HCT116 (cell line): ENCODE measurements at regions not wholly inside any gene's neighbourhood (a gene's known extent, or its start where the extent isn't known, plus 50 kb on each side); places are given as distances from the start of the nearest gene placed in this dataset.

Experiments used
- ATAC-seq: fragments of 200-7000 bp; cut with Tn5 transposase; 2 replicates; pipeline ENCODE4 v1.9.1; 2020; ENCODE audit warnings: mild to moderate bottlenecking, moderate library complexity
- BruUV-seq: library from RNA; stranded (reverse); fragments of 400-500 nt; replicated peaks from 2 replicates; lab custom pipeline; 2021; lab: Mats Ljungman, UMichigan
- CTCF ChIA-PET: fragments of 300-600 bp; sonication (Branson Sonifier 250); formaldehyde crosslinking; loops from one replicate; lab custom pipeline; 2021; ENCODE audit warnings: antibody characterized with exemption; lab: Charles Lee
- POLR2A ChIA-PET: fragments of 300-600, 350-600 bp; sonication (Branson Sonifier 250); formaldehyde crosslinking; loops from one replicate; lab custom pipeline; 2021; ENCODE audit warnings: antibody characterized with exemption; lab: Charles Lee
- RAD21 ChIA-PET, 2 experiments: fragments of 300-600 bp; sonication (Branson Sonifier 250); formaldehyde crosslinking; loops; one replicate each; lab custom pipeline; 2023; ENCODE audit warnings: low total read pairs in 2 of 2; ENCODE audit not compliant: uncharacterized antibody in 2 of 2, unreplicated experiment in 2 of 2, low non-redundant PET in 1 of 2; lab: Charles Lee
- DNase-seq: peaks from one replicate; pipeline ENCODE4 v3.0.0-alpha.2; 2010; ENCODE audit warnings: low read depth, low spot score
- H2AFZ ChIP-seq: fragments of 200-600 bp; shearing (Covaris generic), sonication (generic); 2 replicates; pipeline ENCODE4 v1.6.1; 2017; ENCODE audit warnings: low read depth, mixed run types, mixed read lengths, antibody characterized with exemption, low read length; ENCODE audit not compliant: poor library complexity, severe bottlenecking
- H3K27ac ChIP-seq: 2 replicates; pipeline ENCODE4 v1.5.1; 2012; ENCODE audit warnings: low read depth, low read length
- H3K27me3 ChIP-seq: fragments of 200-600 bp; sonication (generic); 2 replicates; pipeline ENCODE4 v1.6.1; 2016; ENCODE audit warnings: mixed run types, low read length, mixed read lengths; ENCODE audit not compliant: insufficient read depth
- H3K36me3 ChIP-seq, 2 experiments: fragments of 200-500 bp in 1 of 2; fragments of 200-600 bp in 1 of 2; sonication (Bioruptor generic) in 1 of 2; sonication (generic) in 1 of 2; 2 replicates each; pipeline versions ENCODE4 v1.5.1 to v1.6.1; 2014 to 2016; ENCODE audit warnings: low read length in 2 of 2, inconsistent platforms in 1 of 2, mixed read lengths in 1 of 2, mixed run types in 1 of 2; ENCODE audit not compliant: insufficient read depth in 2 of 2, control insufficient read depth in 1 of 2
- H3K4me1 ChIP-seq, 2 experiments: fragments of 200-600 bp in 1 of 2; sonication (generic) in 1 of 2; 2 replicates each; pipeline versions ENCODE4 v1.5.1 to v1.6.1; 2012 to 2017; ENCODE audit warnings: low read length in 2 of 2, inconsistent platforms in 1 of 2, mild to moderate bottlenecking in 1 of 2, mixed read lengths in 1 of 2, mixed run types in 1 of 2, moderate library complexity in 1 of 2; ENCODE audit not compliant: insufficient read depth in 2 of 2, control insufficient read depth in 1 of 2
- H3K4me2 ChIP-seq: fragments of 200-600 bp; sonication (generic); 2 replicates; pipeline ENCODE4 v1.6.1; 2017; ENCODE audit warnings: mixed run types, low read length, mixed read lengths
- H3K4me3 ChIP-seq, 2 experiments: fragments of 200-600 bp in 1 of 2; sonication (generic) in 1 of 2; replicated peaks in 1 of 2; 2 replicates each; pipeline ENCODE4 v1.5.1; 2011 to 2016; ENCODE audit warnings: low read length in 2 of 2, control low read depth in 1 of 2, low read depth in 1 of 2, mild to moderate bottlenecking in 1 of 2, mixed read lengths in 1 of 2, mixed run types in 1 of 2
- H3K79me2 ChIP-seq: fragments of 200-600 bp; sonication (generic); 2 replicates; pipeline ENCODE4 v1.6.1; 2017; ENCODE audit warnings: mild to moderate bottlenecking, mixed run types, low read length, moderate library complexity, mixed read lengths; ENCODE audit not compliant: insufficient read depth
- H3K9ac ChIP-seq: fragments of 200-600 bp; sonication (generic); 2 replicates; pipeline ENCODE4 v1.6.1; 2016; ENCODE audit warnings: low read length, mixed read lengths
- H3K9me2 ChIP-seq: fragments of 200-600 bp; sonication (generic), shearing (Covaris generic); 2 replicates; pipeline ENCODE4 v1.6.1; 2017; ENCODE audit warnings: mixed run types, mild to moderate bottlenecking, moderate library complexity; ENCODE audit not compliant: insufficient read depth
- H3K9me3 ChIP-seq, 2 experiments: fragments of 200-500 bp in 1 of 2; fragments of 200-600 bp in 1 of 2; sonication (Bioruptor generic) in 1 of 2; sonication (generic) in 1 of 2; 2 replicates each; pipeline ENCODE4 v1.6.1; 2014 to 2017; ENCODE audit warnings: low read length in 2 of 2, mixed read lengths in 2 of 2, inconsistent platforms in 1 of 2, low read depth in 1 of 2, mild to moderate bottlenecking in 1 of 2, mixed run types in 1 of 2, moderate library complexity in 1 of 2; ENCODE audit not compliant: control insufficient read depth in 1 of 2, insufficient read depth in 1 of 2
- H4K20me1 ChIP-seq: fragments of 200-600 bp; sonication (generic), shearing (Covaris generic); 2 replicates; pipeline ENCODE4 v1.6.1; 2017; ENCODE audit warnings: mixed run types, mild to moderate bottlenecking, moderate library complexity; ENCODE audit not compliant: insufficient read depth
- CTCF ChIP-seq, 3 experiments: fragments of 200-600 bp in 1 of 3; sonication (generic) in 1 of 3; IDR thresholded peaks in 2 of 3; conservative IDR thresholded peaks in 1 of 3; 2 replicates each; pipeline ENCODE4 v1.5.1; 2012 to 2017; ENCODE audit warnings: low read depth in 2 of 3, low read length in 2 of 3, antibody characterized with exemption in 1 of 3, borderline replicate concordance in 1 of 3, control low read depth in 1 of 3, mild to moderate bottlenecking in 1 of 3, mixed read lengths in 1 of 3, mixed run types in 1 of 3, moderate library complexity in 1 of 3; ENCODE audit not compliant: insufficient read depth in 1 of 3
- ELF1 ChIP-seq: IDR thresholded peaks from 2 replicates; pipeline ENCODE4 v1.6.1; 2012; ENCODE audit warnings: low read depth, borderline replicate concordance
- EZH2phosphoT487 ChIP-seq: fragments of 200-600 bp; IDR thresholded peaks from 2 replicates; pipeline ENCODE4 v1.6.1; 2018; ENCODE audit warnings: antibody characterized with exemption, borderline replicate concordance
- FOSL1 ChIP-seq: IDR thresholded peaks from 2 replicates; pipeline ENCODE4 v1.6.1; 2012; ENCODE audit warnings: low read depth
- JUND ChIP-seq: IDR thresholded peaks from 2 replicates; pipeline ENCODE4 v1.6.1; 2012
- MAX ChIP-seq: IDR thresholded peaks from 2 replicates; pipeline ENCODE4 v1.6.1; 2012
- POLR2A ChIP-seq: IDR thresholded peaks from 2 replicates; pipeline ENCODE4 v1.7.0; 2011; ENCODE audit warnings: borderline replicate concordance; ENCODE audit not compliant: insufficient read depth, insufficient read length; ENCODE audit errors: extremely low read depth
- POLR2AphosphoS5 ChIP-seq: IDR thresholded peaks from 2 replicates; pipeline ENCODE4 v1.6.1; 2011; ENCODE audit warnings: mild to moderate bottlenecking, low read depth, low read length, moderate library complexity
- SIN3A ChIP-seq: IDR thresholded peaks from 2 replicates; pipeline ENCODE4 v1.6.1; 2012; ENCODE audit warnings: low read depth
- SRF ChIP-seq: IDR thresholded peaks from 2 replicates; pipeline ENCODE4 v1.6.1; 2012; ENCODE audit warnings: low read depth
- TCF7L2 ChIP-seq: IDR thresholded peaks from 2 replicates; pipeline ENCODE4 v1.7.0; 2011; ENCODE audit warnings: borderline replicate concordance, inconsistent platforms; ENCODE audit not compliant: insufficient read depth, insufficient read length; ENCODE audit errors: extremely low read depth
- ZBTB33 ChIP-seq: IDR thresholded peaks from 2 replicates; pipeline ENCODE4 v1.6.1; 2011; ENCODE audit warnings: mild to moderate bottlenecking, low read length, moderate library complexity; ENCODE audit not compliant: insufficient replicate concordance; ENCODE audit errors: extremely low read depth
- intact Hi-C: fragments of 100-400 bp; cut with micrococcal nuclease; formaldehyde crosslinking; loops from 2 replicates; pipeline ENCODE4 v1.10.0; 2022

GRCh38 chr4:82247629-82248028 lies 126.2 kb downstream of the HNRNPD start:
- Histone ChIP-seq H2AFZ (no peak overlapping the region), H3K9me2 (no peaks in the 10 kb centered on the region), H3K79me2 (no peaks in the 10 kb centered on the region), H3K27ac (no peak overlapping the region), H3K4me3 (no peak overlapping the region), H3K27me3 (peaks cover 31% of the 10 kb centered on the region), H3K9ac (no peak overlapping the region)
- RAD21 ChIA-PET: no interaction called here
- TF ChIP-seq ZBTB33: no peak
- no peak for TF ChIP-seq JUND
- TF ChIP-seq CTCF (IDR thresholded peaks at IDR 0.05 in 2 of 3, conservative IDR thresholded peaks at IDR 0.05 in 1 of 3; ENCODE audit: borderline replicate concordance in 1 of 3, insufficient read depth in 1 of 3, low read depth in 2 of 3, low read length in 2 of 3): no peak
- no peak for TF ChIP-seq POLR2A
- TF ChIP-seq EZH2phosphoT487: no peak
- TF ChIP-seq TCF7L2: no peak
- no peak for TF ChIP-seq POLR2AphosphoS5
- no peak for TF ChIP-seq MAX
- TF ChIP-seq FOSL1: no peak
- no peak for TF ChIP-seq ELF1
- no peak for TF ChIP-seq SIN3A
- no peak for TF ChIP-seq SRF
- TF ChIP-seq, all 23 proteins: peak for 0
- no peak for DNase-seq
- no peaks in the 10 kb centered on the region for H3K36me3 ChIP-seq
- no peaks in the 10 kb centered on the region for H3K4me1 ChIP-seq
- intact Hi-C loops: no loop called here
- BruUV-seq: no TSS peak
- CTCF ChIA-PET: interaction anchor here (1.0 kb wide), 1 partner anchor 21 kb away, joined by 4 read pairs; no protein-coding TSS in a partner anchor
- POLR2A ChIA-PET: no interaction called here
- H3K4me2 ChIP-seq: no peak overlapping the region
- no peak for ATAC-seq
- H4K20me1 ChIP-seq: no peaks in the 10 kb centered on the region
- no peaks in the 10 kb centered on the region for H3K9me3 ChIP-seq
